ENCODE measurements at regions not wholly inside any gene's neighbourhood (a gene's known extent, or its start where the extent isn't known, plus 50 kb on each side); places are given as distances from the start of the nearest gene placed in this dataset.

- Histone ChIP-seq H3K9me2 (replicated peaks; ENCODE audit: insufficient read depth, low read length) (no peaks in the 10 kb centered on the region), H3K27ac (ENCODE audit: low read depth, low read length) (no peak overlapping the region), H3F3A (ENCODE audit: insufficient read depth) (no peaks in the 10 kb centered on the region), H3K27me3 (ENCODE audit: low read length) (no peaks in the 10 kb centered on the region), H2AFZ (ENCODE audit: low read depth, low read length, severe bottlenecking) (no peak overlapping the region), H3K4me2 (ENCODE audit: low read depth, low read length, poor library complexity, severe bottlenecking) (no peak overlapping the region), H3K79me2 (ENCODE audit: insufficient read depth, low read length) (no peaks in the 10 kb centered on the region), H3K4me3 (ENCODE audit: insufficient read depth, low read length, poor library complexity, severe bottlenecking) (no peak overlapping the region), H3K36me3 (ENCODE audit: low read length) (no peaks in the 10 kb centered on the region), H4K20me1 (ENCODE audit: low read depth, low read length) (no peaks in the 10 kb centered on the region), H3K9ac (ENCODE audit: low read length) (no peak overlapping the region), H3K9me3 (ENCODE audit: insufficient read depth, low read length) (no peaks in the 10 kb centered on the region)
- TF ChIP-seq EZH2phosphoT487 (conservative IDR thresholded peaks at IDR 0.05; ENCODE audit: low read length), result no peak
- TF ChIP-seq CTCF (IDR thresholded peaks at IDR 0.05; ENCODE audit: insufficient read depth, low read length, poor library complexity, severe bottlenecking), result no peak
Measured at GRCh38 chr1:14100444-14100843, 400.5 kb downstream of the PRDM2 start.

GRCh38 chr1:14100919-14101318 lies 400.9 kb downstream of the PRDM2 start:
- no peaks in the 10 kb centered on the region for H3K36me3 ChIP-seq (ENCODE audit: low read length)
- no peak overlapping the region for H3K4me3 ChIP-seq (ENCODE audit: insufficient read depth, low read length, poor library complexity, severe bottlenecking)
- no peak overlapping the region for H2AFZ ChIP-seq (ENCODE audit: low read depth, low read length, severe bottlenecking)
- no peaks in the 10 kb centered on the region for H3F3A ChIP-seq (ENCODE audit: insufficient read depth)
- no peaks in the 10 kb centered on the region for H3K9me3 ChIP-seq (ENCODE audit: insufficient read depth, low read length)
- no peak for TF ChIP-seq EZH2phosphoT487 (conservative IDR thresholded peaks at IDR 0.05; ENCODE audit: low read length)
- TF ChIP-seq CTCF (IDR thresholded peaks at IDR 0.05; ENCODE audit: insufficient read depth, low read length, poor library complexity, severe bottlenecking), result no peak
- H3K9ac ChIP-seq (ENCODE audit: low read length), result no peak overlapping the region
- H3K27ac ChIP-seq (ENCODE audit: low read depth, low read length), result no peak overlapping the region
- H4K20me1 ChIP-seq (ENCODE audit: low read depth, low read length), result no peaks in the 10 kb centered on the region
- H3K4me2 ChIP-seq (ENCODE audit: low read depth, low read length, poor library complexity, severe bottlenecking), result no peak overlapping the region
- no peaks in the 10 kb centered on the region for H3K27me3 ChIP-seq (ENCODE audit: low read length)
- no peaks in the 10 kb centered on the region for H3K79me2 ChIP-seq (ENCODE audit: insufficient read depth, low read length)
- H3K9me2 ChIP-seq (replicated peaks; ENCODE audit: insufficient read depth, low read length), result no peaks in the 10 kb centered on the region

- Histone ChIP-seq H3K36me3 (ENCODE audit: low read length) (no peaks in the 10 kb centered on the region), H3K9me3 (ENCODE audit: insufficient read depth, low read length) (no peaks in the 10 kb centered on the region), H3K27me3 (ENCODE audit: low read length) (no peaks in the 10 kb centered on the region), H3K4me3 (ENCODE audit: insufficient read depth, low read length, poor library complexity, severe bottlenecking) (no peak overlapping the region), H3K9ac (ENCODE audit: low read length) (no peak overlapping the region), H4K20me1 (ENCODE audit: low read depth, low read length) (no peaks in the 10 kb centered on the region), H3F3A (ENCODE audit: insufficient read depth) (no peaks in the 10 kb centered on the region), H3K9me2 (replicated peaks; ENCODE audit: insufficient read depth, low read length) (no peaks in the 10 kb centered on the region), H3K79me2 (ENCODE audit: insufficient read depth, low read length) (no peaks in the 10 kb centered on the region), H3K27ac (ENCODE audit: low read depth, low read length) (no peak overlapping the region), H2AFZ (ENCODE audit: low read depth, low read length, severe bottlenecking) (no peak overlapping the region), H3K4me2 (ENCODE audit: low read depth, low read length, poor library complexity, severe bottlenecking) (no peak overlapping the region)
- no peak for TF ChIP-seq EZH2phosphoT487 (conservative IDR thresholded peaks at IDR 0.05; ENCODE audit: low read length)
- no peak for TF ChIP-seq CTCF (IDR thresholded peaks at IDR 0.05; ENCODE audit: insufficient read depth, low read length, poor library complexity, severe bottlenecking)
Measured at GRCh38 chr1:14102180-14102579, 402.2 kb downstream of the PRDM2 start.

All from SU-DHL-6 (cell line).